Astrocyte (in vitro differentiated cells and primary cell): ENCODE measurements at regions not wholly inside any gene's neighbourhood (a gene's known extent, or its start where the extent isn't known, plus 50 kb on each side); places are given as distances from the start of the nearest gene placed in this dataset.

Experiments used
- EZH2 ChIP-seq: IDR thresholded peaks from 2 replicates; pipeline ENCODE4 v1.6.1; 2012; ENCODE audit warnings: mild to moderate bottlenecking, low read length, inconsistent platforms; ENCODE audit not compliant: insufficient read depth
- TF ChIP-seq, protein P1 (sequence below): IDR thresholded peaks from 2 replicates; pipeline ENCODE4 v1.5.1; 2011; ENCODE audit warnings: low read depth, mild to moderate bottlenecking, inconsistent platforms, low read length, moderate library complexity; ENCODE audit not compliant: insufficient read depth

DNA sequence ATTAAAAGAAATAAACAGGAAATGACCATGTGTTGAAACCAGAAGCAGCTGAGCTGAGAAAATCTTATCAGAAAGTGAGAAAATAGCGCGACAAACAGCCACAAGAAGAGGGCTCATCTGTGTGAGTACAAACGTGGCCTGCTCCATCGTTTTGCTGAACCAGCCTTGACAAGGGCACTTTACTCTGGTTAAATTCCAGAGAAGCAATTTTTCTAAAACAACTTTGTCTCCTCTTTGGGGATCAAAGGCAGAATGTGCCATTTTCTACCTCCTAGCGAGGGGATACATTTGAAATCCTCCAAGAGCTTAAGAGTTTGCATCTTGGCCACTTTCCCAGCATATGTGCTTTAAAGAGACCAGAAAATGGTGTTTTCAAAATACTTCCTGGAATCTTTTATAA, 51.3 kb upstream of the VIPR2 start:
- TF ChIP-seq, protein P1, sequence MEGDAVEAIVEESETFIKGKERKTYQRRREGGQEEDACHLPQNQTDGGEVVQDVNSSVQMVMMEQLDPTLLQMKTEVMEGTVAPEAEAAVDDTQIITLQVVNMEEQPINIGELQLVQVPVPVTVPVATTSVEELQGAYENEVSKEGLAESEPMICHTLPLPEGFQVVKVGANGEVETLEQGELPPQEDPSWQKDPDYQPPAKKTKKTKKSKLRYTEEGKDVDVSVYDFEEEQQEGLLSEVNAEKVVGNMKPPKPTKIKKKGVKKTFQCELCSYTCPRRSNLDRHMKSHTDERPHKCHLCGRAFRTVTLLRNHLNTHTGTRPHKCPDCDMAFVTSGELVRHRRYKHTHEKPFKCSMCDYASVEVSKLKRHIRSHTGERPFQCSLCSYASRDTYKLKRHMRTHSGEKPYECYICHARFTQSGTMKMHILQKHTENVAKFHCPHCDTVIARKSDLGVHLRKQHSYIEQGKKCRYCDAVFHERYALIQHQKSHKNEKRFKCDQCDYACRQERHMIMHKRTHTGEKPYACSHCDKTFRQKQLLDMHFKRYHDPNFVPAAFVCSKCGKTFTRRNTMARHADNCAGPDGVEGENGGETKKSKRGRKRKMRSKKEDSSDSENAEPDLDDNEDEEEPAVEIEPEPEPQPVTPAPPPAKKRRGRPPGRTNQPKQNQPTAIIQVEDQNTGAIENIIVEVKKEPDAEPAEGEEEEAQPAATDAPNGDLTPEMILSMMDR: no peak
- no peak for TF ChIP-seq EZH2
